ENCODE measurements at regions not wholly inside any gene's neighbourhood (a gene's known extent, or its start where the extent isn't known, plus 50 kb on each side); places are given as distances from the start of the nearest gene placed in this dataset.
"Not testable (repeated sequence)": the region's sequence is repeated elsewhere in the genome, so short reads cannot be mapped to it uniquely, and the experiment has no call there.

- no peaks in the 10 kb centered on the region for H3K36me3 Mint-ChIP-seq (ENCODE audit: low read depth)
- ChIA-PET CTCF (no interaction called here), POLR2A (no interaction called here)
- H3K9me3 Mint-ChIP-seq (ENCODE audit: insufficient read depth) = no peaks in the 10 kb centered on the region
- H3K27me3 Mint-ChIP-seq (ENCODE audit: low read depth) = peaks cover 3% of the 10 kb centered on the region
- ATAC-seq (no peak), DNase-seq (no peak)
- no peak overlapping the region for H3K27ac Mint-ChIP-seq
- H3K4me1 Mint-ChIP-seq (ENCODE audit: low read depth) = no peaks in the 10 kb centered on the region
- no peak overlapping the region for H3K4me3 Mint-ChIP-seq
Observed at GRCh38 chr15:81747482-81747881, 298.3 kb downstream of the MEX3B start.

- no peak overlapping the region for H3K4me3 Mint-ChIP-seq
- ATAC-seq = no peak
- no peaks in the 10 kb centered on the region for H3K9me3 Mint-ChIP-seq (ENCODE audit: insufficient read depth)
- H3K27me3 Mint-ChIP-seq (ENCODE audit: low read depth) = peaks cover 3% of the 10 kb centered on the region
- POLR2A ChIA-PET = no interaction called here
- H3K27ac Mint-ChIP-seq = no peak overlapping the region
- CTCF ChIA-PET = no interaction called here
- H3K36me3 Mint-ChIP-seq (ENCODE audit: low read depth) = no peaks in the 10 kb centered on the region
- no peak for DNase-seq
- H3K4me1 Mint-ChIP-seq (ENCODE audit: low read depth) = no peaks in the 10 kb centered on the region
Observed at GRCh38 chr15:81747026-81747425, 298.8 kb downstream of the MEX3B start.

GRCh38 chr15:81744364-81744763, 301.5 kb downstream of the MEX3B start:
- DNase-seq (no peak), ATAC-seq (no peak)
- ChIA-PET POLR2A (no interaction called here), CTCF (no interaction called here)
- Mint-ChIP-seq H3K4me1 (ENCODE audit: low read depth) (no peaks in the 10 kb centered on the region), H3K27me3 (ENCODE audit: low read depth) (peaks cover 3% of the 10 kb centered on the region), H3K27ac (no peak overlapping the region), H3K9me3 (ENCODE audit: insufficient read depth) (no peaks in the 10 kb centered on the region), H3K4me3 (no peak overlapping the region), H3K36me3 (ENCODE audit: low read depth) (no peaks in the 10 kb centered on the region)

- DNase-seq (no peak), ATAC-seq (no peak)
- no peak overlapping the region for H3K27ac Mint-ChIP-seq
- H3K4me3 Mint-ChIP-seq = no peak overlapping the region
- H3K9me3 Mint-ChIP-seq (ENCODE audit: insufficient read depth) = no peaks in the 10 kb centered on the region
- no peaks in the 10 kb centered on the region for H3K27me3 Mint-ChIP-seq (ENCODE audit: low read depth)
- ChIA-PET POLR2A (no interaction called here), CTCF (no interaction called here)
- no peaks in the 10 kb centered on the region for H3K4me1 Mint-ChIP-seq (ENCODE audit: low read depth)
- H3K36me3 Mint-ChIP-seq (ENCODE audit: low read depth) = no peaks in the 10 kb centered on the region
Observed at GRCh38 chr15:81740416-81740815, 305.4 kb downstream of the MEX3B start.

GRCh38 chr15:81729340-81729739, 316.5 kb downstream of the MEX3B start:
- Mint-ChIP-seq H3K36me3 (ENCODE audit: low read depth) (no peaks in the 10 kb centered on the region), H3K27me3 (ENCODE audit: low read depth) (no peaks in the 10 kb centered on the region), H3K4me3 (no peak overlapping the region), H3K9me3 (ENCODE audit: insufficient read depth) (no peaks in the 10 kb centered on the region), H3K27ac (no peak overlapping the region), H3K4me1 (ENCODE audit: low read depth) (no peaks in the 10 kb centered on the region)
- ChIA-PET CTCF (no interaction called here), POLR2A (no interaction called here)
- no peak for DNase-seq
- no peak for ATAC-seq

- POLR2A ChIA-PET = no interaction called here
- Mint-ChIP-seq H3K9me3 (ENCODE audit: insufficient read depth) (no peaks in the 10 kb centered on the region), H3K4me1 (ENCODE audit: low read depth) (no peaks in the 10 kb centered on the region), H3K27ac (no peak overlapping the region), H3K36me3 (ENCODE audit: low read depth) (no peaks in the 10 kb centered on the region), H3K27me3 (ENCODE audit: low read depth) (no peaks in the 10 kb centered on the region), H3K4me3 (no peak overlapping the region)
- no peak for DNase-seq
- ATAC-seq = no peak
- CTCF ChIA-PET = no interaction called here
Observed at GRCh38 chr15:81728726-81729125, 317.1 kb downstream of the MEX3B start.

GRCh38 chr15:81725590-81725989, 320.2 kb downstream of the MEX3B start:
- CTCF ChIA-PET = interaction anchor here (1.1 kb wide), 1 partner anchor 91 kb away, joined by 3 read pairs; no protein-coding TSS in a partner anchor

GRCh38 chr15:81724536-81724935, 321.3 kb downstream of the MEX3B start:
- no peaks in the 10 kb centered on the region for H3K27me3 Mint-ChIP-seq (ENCODE audit: low read depth)

More at GRCh38 chr15:81725590-81725989, 320.2 kb downstream of the MEX3B start:
- H3K9me3 Mint-ChIP-seq (ENCODE audit: insufficient read depth) = no peaks in the 10 kb centered on the region
- no peaks in the 10 kb centered on the region for H3K36me3 Mint-ChIP-seq (ENCODE audit: low read depth)
- ATAC-seq = no peak
- H3K27ac Mint-ChIP-seq = no peak overlapping the region
- POLR2A ChIA-PET = no interaction called here
- H3K4me3 Mint-ChIP-seq = no peak overlapping the region
- no peaks in the 10 kb centered on the region for H3K4me1 Mint-ChIP-seq (ENCODE audit: low read depth)
- no peaks in the 10 kb centered on the region for H3K27me3 Mint-ChIP-seq (ENCODE audit: low read depth)
- DNase-seq = no peak

GRCh38 chr15:81723701-81724100, 322.1 kb downstream of the MEX3B start:
- ChIA-PET POLR2A (no interaction called here), CTCF (interaction anchor here (1.2 kb wide), 1 partner anchor 14 kb away, joined by 3 read pairs; no protein-coding TSS in a partner anchor)
- ATAC-seq = no peak
- no peak overlapping the region for H3K4me3 Mint-ChIP-seq
- no peaks in the 10 kb centered on the region for H3K27me3 Mint-ChIP-seq (ENCODE audit: low read depth)
- no peak overlapping the region for H3K27ac Mint-ChIP-seq
- H3K9me3 Mint-ChIP-seq (ENCODE audit: insufficient read depth) = no peaks in the 10 kb centered on the region
- H3K36me3 Mint-ChIP-seq (ENCODE audit: low read depth) = no peaks in the 10 kb centered on the region
- DNase-seq = no peak
- H3K4me1 Mint-ChIP-seq (ENCODE audit: low read depth) = no peaks in the 10 kb centered on the region

More at GRCh38 chr15:81724536-81724935, 321.3 kb downstream of the MEX3B start:
- DNase-seq = no peak
- H3K4me1 Mint-ChIP-seq (ENCODE audit: low read depth) = no peaks in the 10 kb centered on the region
- POLR2A ChIA-PET = no interaction called here
- H3K9me3 Mint-ChIP-seq (ENCODE audit: insufficient read depth) = no peaks in the 10 kb centered on the region
- CTCF ChIA-PET = no interaction called here
- no peak overlapping the region for H3K4me3 Mint-ChIP-seq
- no peaks in the 10 kb centered on the region for H3K36me3 Mint-ChIP-seq (ENCODE audit: low read depth)
- no peak for ATAC-seq
- H3K27ac Mint-ChIP-seq = no peak overlapping the region

GRCh38 chr15:81723113-81723651, 322.6 kb downstream of the MEX3B start:
- no peak overlapping the region for H3K27ac Mint-ChIP-seq
- H3K4me3 Mint-ChIP-seq = no peak overlapping the region
- DNase-seq (no peak), ATAC-seq (no peak)
- POLR2A ChIA-PET = no interaction called here
- H3K36me3 Mint-ChIP-seq (ENCODE audit: low read depth) = no peaks in the 10 kb centered on the region
- H3K27me3 Mint-ChIP-seq (ENCODE audit: low read depth) = no peaks in the 10 kb centered on the region
- no peaks in the 10 kb centered on the region for H3K4me1 Mint-ChIP-seq (ENCODE audit: low read depth)
- CTCF ChIA-PET = interaction anchor here (1.2 kb wide), 1 partner anchor 14 kb away, joined by 3 read pairs; no protein-coding TSS in a partner anchor
- no peaks in the 10 kb centered on the region for H3K9me3 Mint-ChIP-seq (ENCODE audit: insufficient read depth)

GRCh38 chr15:81716468-81716867, 329.4 kb downstream of the MEX3B start:
- H3K36me3 Mint-ChIP-seq (ENCODE audit: low read depth); DNase-seq; H3K27ac Mint-ChIP-seq; H3K4me1 Mint-ChIP-seq (ENCODE audit: low read depth); H3K4me3 Mint-ChIP-seq; ATAC-seq; CTCF ChIA-PET; H3K9me3 Mint-ChIP-seq (ENCODE audit: insufficient read depth); POLR2A ChIA-PET; H3K27me3 Mint-ChIP-seq (ENCODE audit: low read depth): not testable (repeated sequence)

GRCh38 chr15:81710328-81710727, 335.5 kb downstream of the MEX3B start:
- H3K4me3 Mint-ChIP-seq = no peak overlapping the region
- no peak for ATAC-seq
- H3K9me3 Mint-ChIP-seq (ENCODE audit: insufficient read depth) = no peaks in the 10 kb centered on the region
- no peaks in the 10 kb centered on the region for H3K36me3 Mint-ChIP-seq (ENCODE audit: low read depth)
- H3K4me1 Mint-ChIP-seq (ENCODE audit: low read depth) = no peaks in the 10 kb centered on the region
- ChIA-PET POLR2A (no interaction called here), CTCF (no interaction called here)
- no peaks in the 10 kb centered on the region for H3K27me3 Mint-ChIP-seq (ENCODE audit: low read depth)
- no peak for DNase-seq
- no peak overlapping the region for H3K27ac Mint-ChIP-seq

GRCh38 chr15:81706816-81707346, 332.9 kb upstream of the TMC3 start:
- H3K4me3 Mint-ChIP-seq; H3K36me3 Mint-ChIP-seq (ENCODE audit: low read depth); DNase-seq; POLR2A ChIA-PET; H3K27me3 Mint-ChIP-seq (ENCODE audit: low read depth); H3K4me1 Mint-ChIP-seq (ENCODE audit: low read depth); H3K27ac Mint-ChIP-seq; ATAC-seq; H3K9me3 Mint-ChIP-seq (ENCODE audit: insufficient read depth); CTCF ChIA-PET: not testable (repeated sequence)

Measured in activated CD8-positive, alpha-beta T cell treated with anti-CD3 and anti-CD28 coated beads, Interleukin-2, amount 10 ng/mL, durations not matched to agents 7 days and 5 days (primary cell).